ENCODE measurements at regions not wholly inside any gene's neighbourhood (a gene's known extent, or its start where the extent isn't known, plus 50 kb on each side); places are given as distances from the start of the nearest gene placed in this dataset.

DNA sequence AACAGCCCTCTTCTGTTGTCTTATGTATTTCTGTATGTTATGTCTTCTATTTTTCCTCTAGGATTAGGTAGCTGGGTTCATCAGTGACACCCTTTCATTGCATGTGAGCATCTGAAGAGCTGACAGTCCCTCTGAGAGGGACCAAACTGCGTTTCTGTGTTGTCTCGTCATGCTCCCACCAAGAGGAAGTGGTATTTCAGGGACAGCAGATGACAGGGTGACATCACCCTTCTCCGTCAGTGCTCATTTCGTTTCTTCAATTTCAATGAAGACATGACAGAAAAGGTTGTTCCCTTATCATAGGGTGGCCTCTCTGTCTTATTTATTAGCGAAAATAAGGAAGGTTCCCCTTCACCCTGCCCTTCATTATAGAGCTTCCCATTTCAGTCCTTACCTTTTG, 225.9 kb upstream of the NR4A3 start:
- Histone ChIP-seq H3K4me1 (ENCODE audit: insufficient read depth, low read length) (no peaks in the 10 kb centered on the region), H3K4me3 (ENCODE audit: low read depth in 1 of 2, low read length in 2 of 2) (no peak overlapping the region), H3K36me3 (ENCODE audit: insufficient read depth, low read length) (no peaks in the 10 kb centered on the region), H3K9me3 (ENCODE audit: insufficient read depth, low read length, severe bottlenecking) (no peaks in the 10 kb centered on the region), H3K4me2 (ENCODE audit: insufficient read depth, low read length) (no peak overlapping the region), H2AFZ (ENCODE audit: low read depth, low read length) (no peak overlapping the region), H3K79me2 (ENCODE audit: insufficient read depth, low read length) (no peaks in the 10 kb centered on the region), H3K27me3 (ENCODE audit: insufficient read depth, low read length, poor library complexity) (peaks cover 6% of the 10 kb centered on the region), H4K20me1 (ENCODE audit: insufficient read depth, low read length) (no peaks in the 10 kb centered on the region), H3K27ac (ENCODE audit: low read length) (no peak overlapping the region), H3K9ac (ENCODE audit: low read depth, low read length) (no peak overlapping the region)
- ATAC-seq (ENCODE audit: insufficient read depth, low read depth) (no peak), DNase-seq (no peak)
- no peak for TF ChIP-seq EZH2 (IDR thresholded peaks at IDR 0.05; ENCODE audit: borderline replicate concordance, low read depth, low read length, severe bottlenecking)
- TF ChIP-seq, protein P1, sequence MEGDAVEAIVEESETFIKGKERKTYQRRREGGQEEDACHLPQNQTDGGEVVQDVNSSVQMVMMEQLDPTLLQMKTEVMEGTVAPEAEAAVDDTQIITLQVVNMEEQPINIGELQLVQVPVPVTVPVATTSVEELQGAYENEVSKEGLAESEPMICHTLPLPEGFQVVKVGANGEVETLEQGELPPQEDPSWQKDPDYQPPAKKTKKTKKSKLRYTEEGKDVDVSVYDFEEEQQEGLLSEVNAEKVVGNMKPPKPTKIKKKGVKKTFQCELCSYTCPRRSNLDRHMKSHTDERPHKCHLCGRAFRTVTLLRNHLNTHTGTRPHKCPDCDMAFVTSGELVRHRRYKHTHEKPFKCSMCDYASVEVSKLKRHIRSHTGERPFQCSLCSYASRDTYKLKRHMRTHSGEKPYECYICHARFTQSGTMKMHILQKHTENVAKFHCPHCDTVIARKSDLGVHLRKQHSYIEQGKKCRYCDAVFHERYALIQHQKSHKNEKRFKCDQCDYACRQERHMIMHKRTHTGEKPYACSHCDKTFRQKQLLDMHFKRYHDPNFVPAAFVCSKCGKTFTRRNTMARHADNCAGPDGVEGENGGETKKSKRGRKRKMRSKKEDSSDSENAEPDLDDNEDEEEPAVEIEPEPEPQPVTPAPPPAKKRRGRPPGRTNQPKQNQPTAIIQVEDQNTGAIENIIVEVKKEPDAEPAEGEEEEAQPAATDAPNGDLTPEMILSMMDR (IDR thresholded peaks at IDR 0.05; ENCODE audit: borderline replicate concordance, extremely low read depth, low read length, poor library complexity, severe bottlenecking): no peak

DNA sequence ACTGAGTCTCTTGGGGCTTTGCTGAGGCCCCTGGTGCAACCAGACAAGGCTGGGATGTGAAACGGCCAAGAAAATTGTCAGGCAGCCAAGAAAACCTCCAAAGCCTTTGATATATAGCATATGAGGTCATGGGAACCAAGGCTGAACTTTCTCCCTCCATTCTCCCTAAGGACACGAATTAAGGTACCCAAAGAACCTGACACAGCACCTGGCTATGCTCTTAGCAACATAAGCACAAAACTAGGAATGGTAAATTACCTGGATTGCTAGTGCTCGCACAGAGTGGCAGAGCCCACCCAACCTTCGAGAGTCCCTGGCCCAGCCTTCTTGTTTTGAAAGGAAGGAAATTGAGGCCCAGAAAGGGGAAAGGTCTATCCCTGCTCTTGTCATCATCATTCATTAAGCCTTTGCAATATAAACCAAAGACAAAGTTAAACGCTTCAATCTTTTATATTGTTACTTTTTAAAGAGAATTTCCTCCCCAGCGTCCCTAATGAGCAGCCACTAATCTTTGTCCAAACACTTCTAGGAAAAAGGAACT, 220.0 kb upstream of the NR4A3 start:
- H3K4me3 ChIP-seq (ENCODE audit: low read depth in 1 of 2, low read length in 2 of 2): no peak overlapping the region
- H3K4me2 ChIP-seq (ENCODE audit: insufficient read depth, low read length): no peak overlapping the region
- no peaks in the 10 kb centered on the region for H3K79me2 ChIP-seq (ENCODE audit: insufficient read depth, low read length)
- H3K9me3 ChIP-seq (ENCODE audit: insufficient read depth, low read length, severe bottlenecking): no peaks in the 10 kb centered on the region
- H2AFZ ChIP-seq (ENCODE audit: low read depth, low read length): no peak overlapping the region
- ATAC-seq (ENCODE audit: insufficient read depth, low read depth) (no peak), DNase-seq (no peak)
- H3K27me3 ChIP-seq (ENCODE audit: insufficient read depth, low read length, poor library complexity): no peaks in the 10 kb centered on the region
- TF ChIP-seq, protein P1 (IDR thresholded peaks at IDR 0.05; ENCODE audit: borderline replicate concordance, extremely low read depth, low read length, poor library complexity, severe bottlenecking): no peak
- TF ChIP-seq EZH2 (IDR thresholded peaks at IDR 0.05; ENCODE audit: borderline replicate concordance, low read depth, low read length, severe bottlenecking): no peak
- no peak overlapping the region for H3K9ac ChIP-seq (ENCODE audit: low read depth, low read length)
- H3K27ac ChIP-seq (ENCODE audit: low read length): no peak overlapping the region
- no peaks in the 10 kb centered on the region for H4K20me1 ChIP-seq (ENCODE audit: insufficient read depth, low read length)
- no peaks in the 10 kb centered on the region for H3K36me3 ChIP-seq (ENCODE audit: insufficient read depth, low read length)
- no peaks in the 10 kb centered on the region for H3K4me1 ChIP-seq (ENCODE audit: insufficient read depth, low read length)

DNA sequence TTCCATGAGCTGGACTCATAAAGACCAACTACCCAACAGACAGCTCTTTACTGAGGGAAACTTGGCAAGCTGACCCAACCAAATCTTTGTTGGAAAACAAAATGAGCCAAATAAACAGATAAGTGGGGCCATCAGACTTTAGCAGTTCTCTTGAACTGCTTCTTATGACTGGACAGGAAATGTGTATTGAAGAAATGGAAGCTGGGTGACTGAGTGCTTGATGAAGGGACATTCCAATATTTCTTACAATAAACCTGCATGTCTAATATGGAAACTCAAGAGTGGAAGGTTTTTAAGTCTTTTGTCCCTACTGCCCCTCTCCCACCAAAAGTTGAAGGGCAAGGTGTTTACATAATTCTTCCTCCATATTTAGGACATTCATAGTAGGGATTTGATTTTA, 218.8 kb upstream of the NR4A3 start:
- TF ChIP-seq, protein P1 (IDR thresholded peaks at IDR 0.05; ENCODE audit: borderline replicate concordance, extremely low read depth, low read length, poor library complexity, severe bottlenecking): no peak
- TF ChIP-seq EZH2 (IDR thresholded peaks at IDR 0.05; ENCODE audit: borderline replicate concordance, low read depth, low read length, severe bottlenecking): no peak
- Histone ChIP-seq H3K9ac (ENCODE audit: low read depth, low read length) (no peak overlapping the region), H3K4me2 (ENCODE audit: insufficient read depth, low read length) (no peak overlapping the region), H3K79me2 (ENCODE audit: insufficient read depth, low read length) (no peaks in the 10 kb centered on the region), H3K27ac (ENCODE audit: low read length) (no peak overlapping the region), H3K27me3 (ENCODE audit: insufficient read depth, low read length, poor library complexity) (no peaks in the 10 kb centered on the region), H3K9me3 (ENCODE audit: insufficient read depth, low read length, severe bottlenecking) (no peaks in the 10 kb centered on the region), H3K36me3 (ENCODE audit: insufficient read depth, low read length) (no peaks in the 10 kb centered on the region), H2AFZ (ENCODE audit: low read depth, low read length) (no peak overlapping the region), H4K20me1 (ENCODE audit: insufficient read depth, low read length) (no peaks in the 10 kb centered on the region), H3K4me1 (ENCODE audit: insufficient read depth, low read length) (no peaks in the 10 kb centered on the region), H3K4me3 (ENCODE audit: low read depth in 1 of 2, low read length in 2 of 2) (no peak overlapping the region)
- DNase-seq: no peak
- ATAC-seq (ENCODE audit: insufficient read depth, low read depth): no peak

Data from DND-41 (cell line).